Caco-2 (cell line): ENCODE measurements at regions not wholly inside any gene's neighbourhood (a gene's known extent, or its start where the extent isn't known, plus 50 kb on each side); places are given as distances from the start of the nearest gene placed in this dataset.

Experiments used
- BruUV-seq: library from RNA; stranded (reverse); fragments of 400-500 nt; replicated peaks from 2 replicates; lab custom pipeline; 2021; lab: Mats Ljungman, UMichigan
- CTCF ChIA-PET: fragments of 300-600 bp; sonication (Branson Sonifier 250); formaldehyde crosslinking; loops from one replicate; lab custom pipeline; 2022; ENCODE audit warnings: antibody characterized with exemption; lab: Charles Lee
- POLR2A ChIA-PET: fragments of 300-600 bp; sonication (Branson Sonifier 250); formaldehyde crosslinking; loops from one replicate; lab custom pipeline; 2022; ENCODE audit warnings: antibody characterized with exemption; lab: Charles Lee
- DNase-seq, 2 experiments: peaks; one replicate each; pipeline versions ENCODE4 v3.0.0 to v3.0.0-alpha.2; 2020 to 2022
- H3K27me3 ChIP-seq: replicated peaks from 2 replicates; pipeline ENCODE4 v1.6.0; 2011; ENCODE audit warnings: low read length; ENCODE audit not compliant: control insufficient read depth, insufficient read depth
- H3K36me3 ChIP-seq: 2 replicates; pipeline ENCODE4 v1.5.1; 2011; ENCODE audit warnings: low read length; ENCODE audit not compliant: control insufficient read depth, insufficient read depth
- H3K4me1 ChIP-seq: fragments of 250-450 bp; sonication (Bioruptor Pico); 2 replicates; pipeline ENCODE4 v1.5.1; 2020; ENCODE audit warnings: mild to moderate bottlenecking
- H3K4me3 ChIP-seq: 2 replicates; pipeline ENCODE4 v1.5.1; 2011; ENCODE audit warnings: low read depth, mild to moderate bottlenecking, control low read depth, low read length
- H3K9me3 ChIP-seq: fragments of 250-450 bp; sonication (Bioruptor Pico); 2 replicates; pipeline ENCODE4 v1.5.1; 2020; ENCODE audit warnings: mild to moderate bottlenecking, moderate library complexity
- H3K27ac Mint-ChIP-seq: one replicate; pipeline ENCODE4 v1.8.0; 2022; ENCODE audit warnings: mixed read lengths; ENCODE audit not compliant: unreplicated experiment
- H3K27me3 Mint-ChIP-seq: one replicate; pipeline ENCODE4 v1.8.0; 2022; ENCODE audit warnings: mixed read lengths; ENCODE audit not compliant: insufficient read depth, unreplicated experiment
- H3K36me3 Mint-ChIP-seq: one replicate; pipeline ENCODE4 v1.8.0; 2022; ENCODE audit warnings: mild to moderate bottlenecking, mixed read lengths; ENCODE audit not compliant: insufficient read depth, unreplicated experiment
- H3K4me1 Mint-ChIP-seq: one replicate; pipeline ENCODE4 v1.8.0; 2022; ENCODE audit warnings: low read depth, mixed read lengths; ENCODE audit not compliant: unreplicated experiment
- H3K4me3 Mint-ChIP-seq: one replicate; pipeline ENCODE4 v1.8.0; 2022; ENCODE audit warnings: mild to moderate bottlenecking, moderate library complexity, mixed read lengths; ENCODE audit not compliant: unreplicated experiment
- H3K9me3 Mint-ChIP-seq: one replicate; pipeline ENCODE4 v1.8.0; 2022; ENCODE audit warnings: mixed read lengths; ENCODE audit not compliant: unreplicated experiment
- CTCF ChIP-seq, 2 experiments: fragments of 200-600 bp in 1 of 2; IDR thresholded peaks; 1 replicate in 1 of 2; 2 replicates in 1 of 2; pipeline versions ENCODE4 v1.5.1 to v1.8.0; 2011 to 2022; ENCODE audit warnings: antibody characterized with exemption in 1 of 2, control low read depth in 1 of 2, inconsistent platforms in 1 of 2, low read depth in 1 of 2, low read length in 1 of 2, mild to moderate bottlenecking in 1 of 2, moderate library complexity in 1 of 2; ENCODE audit not compliant: insufficient read depth in 1 of 2, severe bottlenecking in 1 of 2, unreplicated experiment in 1 of 2
- intact Hi-C: fragments of 100-400 bp; cut with micrococcal nuclease; formaldehyde crosslinking; loops from one replicate; pipeline ENCODE4 v1.10.0; 2022; ENCODE audit not compliant: unreplicated experiment

DNA sequence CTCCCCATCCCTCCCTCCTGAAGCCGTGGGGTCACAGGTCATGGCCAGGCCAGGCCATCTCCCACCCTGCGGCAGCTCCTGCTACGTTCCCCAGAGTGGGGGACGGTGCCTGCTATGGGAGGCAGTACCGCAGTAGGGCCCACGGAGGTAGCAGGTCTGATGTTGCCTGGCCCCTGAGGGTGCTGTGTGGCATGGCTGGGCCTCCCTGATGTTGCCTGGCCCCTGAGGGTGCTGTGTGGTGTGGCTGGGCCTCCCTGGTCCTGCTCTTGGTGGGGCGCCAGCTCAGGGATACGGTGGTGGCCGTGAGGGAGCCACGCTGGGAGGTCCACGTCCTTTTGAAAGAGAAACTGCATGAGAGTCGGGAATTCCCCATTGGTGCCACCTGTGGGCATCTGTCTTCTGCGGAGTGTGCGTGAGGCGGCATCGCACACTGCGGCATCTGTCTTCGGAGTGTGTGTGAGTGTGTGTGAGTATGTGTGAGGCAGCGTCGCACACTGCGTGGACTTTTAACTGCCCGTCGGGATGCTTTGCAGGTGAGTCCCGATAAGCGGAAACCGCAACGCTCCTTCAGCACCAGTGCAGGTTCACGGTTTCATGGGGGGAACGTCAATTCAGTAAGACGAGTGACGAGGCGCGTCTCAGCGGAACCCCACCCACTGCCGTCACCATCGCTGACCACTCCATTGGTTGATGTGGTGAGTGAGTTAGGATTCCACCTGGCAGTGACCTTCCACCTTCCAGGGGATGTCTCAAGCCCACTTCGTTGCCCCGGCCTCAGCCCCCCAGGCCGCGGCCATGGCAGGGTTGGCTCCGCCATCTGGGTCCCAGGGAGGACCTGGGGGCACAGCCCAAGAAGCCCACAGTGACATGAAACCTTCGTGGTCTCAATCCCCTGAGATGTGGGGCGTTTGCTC is 51.2 kb upstream of the CFAP46 start:
- TF ChIP-seq CTCF (IDR thresholded peaks at IDR 0.05; ENCODE audit: insufficient read depth in 1 of 2, low read depth in 1 of 2, low read length in 1 of 2, severe bottlenecking in 1 of 2, unreplicated experiment in 1 of 2), result no peak
- CTCF ChIA-PET, result interaction anchor here (0.8 kb wide), 1 partner anchor 52 kb away, joined by 3 read pairs; no protein-coding TSS in a partner anchor
- Histone ChIP-seq H3K9me3 (no peaks in the 10 kb centered on the region), H3K27me3 (no peaks in the 10 kb centered on the region), H3K4me3 (no peak overlapping the region), H3K36me3 (no peaks in the 10 kb centered on the region), H3K4me1 (no peaks in the 10 kb centered on the region)
- BruUV-seq, result no TSS peak
- Mint-ChIP-seq H3K36me3 (no peaks in the 10 kb centered on the region), H3K4me1 (no peaks in the 10 kb centered on the region), H3K9me3 (no peaks in the 10 kb centered on the region), H3K27ac (no peak overlapping the region), H3K27me3 (no peaks in the 10 kb centered on the region), H3K4me3 (no peak overlapping the region)
- intact Hi-C loops, result no loop called here
- POLR2A ChIA-PET, result no interaction called here
- no peak for DNase-seq

GRCh38 chr10:132992433-132993215 is 50.3 kb upstream of the CFAP46 start:
- no peaks in the 10 kb centered on the region for H3K27me3 Mint-ChIP-seq
- POLR2A ChIA-PET, result no interaction called here
- no peaks in the 10 kb centered on the region for H3K9me3 Mint-ChIP-seq
- Histone ChIP-seq H3K9me3 (no peaks in the 10 kb centered on the region), H3K4me1 (no peaks in the 10 kb centered on the region), H3K4me3 (no peak overlapping the region), H3K27me3 (no peaks in the 10 kb centered on the region), H3K36me3 (no peaks in the 10 kb centered on the region)
- intact Hi-C loops, result no loop called here
- H3K27ac Mint-ChIP-seq, result no peak overlapping the region
- H3K4me1 Mint-ChIP-seq, result no peaks in the 10 kb centered on the region
- no TSS peak for BruUV-seq
- no peak for DNase-seq
- TF ChIP-seq CTCF (IDR thresholded peaks at IDR 0.05; ENCODE audit: insufficient read depth in 1 of 2, low read depth in 1 of 2, low read length in 1 of 2, severe bottlenecking in 1 of 2, unreplicated experiment in 1 of 2), result no peak
- H3K4me3 Mint-ChIP-seq, result no peak overlapping the region
- CTCF ChIA-PET, result interaction anchor here (0.8 kb wide), 1 partner anchor 53 kb away, joined by 3 read pairs; no protein-coding TSS in a partner anchor
- no peaks in the 10 kb centered on the region for H3K36me3 Mint-ChIP-seq
